ENCODE measurements at regions not wholly inside any gene's neighbourhood (a gene's known extent, or its start where the extent isn't known, plus 50 kb on each side); places are given as distances from the start of the nearest gene placed in this dataset.

DNA sequence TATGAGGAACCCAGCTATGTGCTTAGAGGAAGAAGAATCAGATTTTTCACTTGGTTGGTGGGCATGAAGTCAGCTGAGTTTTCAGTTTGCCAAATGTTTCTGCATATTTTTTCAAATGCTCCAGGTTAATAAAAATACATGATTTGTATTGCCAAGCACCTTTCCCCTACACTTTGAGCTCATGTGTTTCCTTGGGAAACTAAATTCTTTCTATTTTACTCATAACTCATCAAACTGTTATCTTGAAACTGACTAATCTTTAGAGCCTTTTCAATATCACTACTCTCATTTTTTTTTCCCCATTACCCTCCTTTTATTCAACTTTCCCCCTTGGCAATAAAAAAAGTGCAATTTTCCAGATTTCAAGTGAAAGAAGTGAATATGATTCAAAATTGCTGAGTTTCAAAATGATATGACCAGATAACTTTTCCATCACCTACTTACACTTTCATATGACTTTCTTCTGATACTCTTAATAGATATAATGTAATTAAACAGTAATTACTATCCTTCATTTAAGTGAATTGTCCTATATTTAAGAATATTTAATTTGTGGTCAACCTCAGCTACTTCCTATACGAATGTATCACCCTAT is 91.9 kb upstream of the SOX6 start:
- TF ChIP-seq, protein P1, sequence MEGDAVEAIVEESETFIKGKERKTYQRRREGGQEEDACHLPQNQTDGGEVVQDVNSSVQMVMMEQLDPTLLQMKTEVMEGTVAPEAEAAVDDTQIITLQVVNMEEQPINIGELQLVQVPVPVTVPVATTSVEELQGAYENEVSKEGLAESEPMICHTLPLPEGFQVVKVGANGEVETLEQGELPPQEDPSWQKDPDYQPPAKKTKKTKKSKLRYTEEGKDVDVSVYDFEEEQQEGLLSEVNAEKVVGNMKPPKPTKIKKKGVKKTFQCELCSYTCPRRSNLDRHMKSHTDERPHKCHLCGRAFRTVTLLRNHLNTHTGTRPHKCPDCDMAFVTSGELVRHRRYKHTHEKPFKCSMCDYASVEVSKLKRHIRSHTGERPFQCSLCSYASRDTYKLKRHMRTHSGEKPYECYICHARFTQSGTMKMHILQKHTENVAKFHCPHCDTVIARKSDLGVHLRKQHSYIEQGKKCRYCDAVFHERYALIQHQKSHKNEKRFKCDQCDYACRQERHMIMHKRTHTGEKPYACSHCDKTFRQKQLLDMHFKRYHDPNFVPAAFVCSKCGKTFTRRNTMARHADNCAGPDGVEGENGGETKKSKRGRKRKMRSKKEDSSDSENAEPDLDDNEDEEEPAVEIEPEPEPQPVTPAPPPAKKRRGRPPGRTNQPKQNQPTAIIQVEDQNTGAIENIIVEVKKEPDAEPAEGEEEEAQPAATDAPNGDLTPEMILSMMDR (IDR thresholded peaks at IDR 0.05; ENCODE audit: insufficient read depth, low read depth, low read length), result no peak
- no peak for TF ChIP-seq EZH2 (IDR thresholded peaks at IDR 0.05; ENCODE audit: insufficient read depth, low read length)

Data from astrocyte (in vitro differentiated cells and primary cell).